Stimulated activated CD4-positive, alpha-beta T cell treated with anti-CD3 and anti-CD28 coated beads, Interleukin-1b, Interleukin-23, amount 100 ng/mL, for 48 hours (primary cell): ENCODE measurements at regions not wholly inside any gene's neighbourhood (a gene's known extent, or its start where the extent isn't known, plus 50 kb on each side); places are given as distances from the start of the nearest gene placed in this dataset.
"Not testable (repeated sequence)": the region's sequence is repeated elsewhere in the genome, so short reads cannot be mapped to it uniquely, and the experiment has no call there.

Source experiments
- DNase-seq: peaks from one replicate; pipeline ENCODE4 v3.0.0-alpha.2; 2020

GRCh38 chr10:35958609-35959008, 316.5 kb upstream of the FZD8 start:
- DNase-seq, result not testable (repeated sequence)

GRCh38 chr10:35950701-35951100, 308.6 kb upstream of the FZD8 start:
- no peak for DNase-seq

DNA sequence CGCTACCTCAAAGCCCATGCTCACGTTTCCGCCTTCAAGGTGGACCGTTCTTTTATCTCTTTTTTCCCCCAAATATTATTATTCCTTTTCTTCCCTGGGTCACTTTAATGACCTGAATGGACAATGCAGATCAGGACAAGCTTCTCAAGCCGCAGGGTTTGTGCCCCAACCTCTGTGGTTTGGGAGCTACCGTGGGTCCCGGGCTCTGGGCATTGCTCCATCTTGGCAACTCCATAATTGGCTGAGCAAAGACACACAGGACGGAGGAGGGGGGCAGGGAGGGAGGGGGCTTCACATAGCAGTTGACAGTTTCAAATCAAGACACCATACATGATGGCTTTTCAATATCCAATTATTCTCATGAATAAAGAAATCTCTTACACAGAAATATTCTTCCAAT, 308.1 kb upstream of the FZD8 start:
- no peak for DNase-seq

GRCh38 chr10:35949811-35950211, 307.7 kb upstream of the FZD8 start:
- no peak for DNase-seq

DNA sequence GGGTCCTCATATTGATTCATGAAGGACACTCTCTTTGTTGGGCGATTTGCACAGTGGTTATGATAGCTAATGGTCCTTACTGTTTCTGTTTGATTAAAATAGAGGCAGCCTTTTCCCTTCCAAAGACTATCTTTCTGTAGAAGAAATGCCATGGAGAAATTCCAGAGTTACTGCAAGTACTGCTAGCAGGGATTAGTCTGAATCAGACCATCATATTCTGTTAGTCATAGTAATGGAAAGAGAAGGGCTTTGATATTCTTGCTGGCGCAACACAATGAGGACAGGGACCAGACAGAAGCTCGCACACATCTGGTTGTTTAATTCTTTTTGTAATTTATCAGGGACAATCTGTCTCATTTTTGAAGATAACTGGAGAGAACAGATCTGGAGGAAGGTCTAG, 304.5 kb upstream of the FZD8 start:
- no peak for DNase-seq

- no peak for DNase-seq
These were observed 300.0 kb upstream of the FZD8 start for GRCh38 chr10:35942057-35942456.

DNA sequence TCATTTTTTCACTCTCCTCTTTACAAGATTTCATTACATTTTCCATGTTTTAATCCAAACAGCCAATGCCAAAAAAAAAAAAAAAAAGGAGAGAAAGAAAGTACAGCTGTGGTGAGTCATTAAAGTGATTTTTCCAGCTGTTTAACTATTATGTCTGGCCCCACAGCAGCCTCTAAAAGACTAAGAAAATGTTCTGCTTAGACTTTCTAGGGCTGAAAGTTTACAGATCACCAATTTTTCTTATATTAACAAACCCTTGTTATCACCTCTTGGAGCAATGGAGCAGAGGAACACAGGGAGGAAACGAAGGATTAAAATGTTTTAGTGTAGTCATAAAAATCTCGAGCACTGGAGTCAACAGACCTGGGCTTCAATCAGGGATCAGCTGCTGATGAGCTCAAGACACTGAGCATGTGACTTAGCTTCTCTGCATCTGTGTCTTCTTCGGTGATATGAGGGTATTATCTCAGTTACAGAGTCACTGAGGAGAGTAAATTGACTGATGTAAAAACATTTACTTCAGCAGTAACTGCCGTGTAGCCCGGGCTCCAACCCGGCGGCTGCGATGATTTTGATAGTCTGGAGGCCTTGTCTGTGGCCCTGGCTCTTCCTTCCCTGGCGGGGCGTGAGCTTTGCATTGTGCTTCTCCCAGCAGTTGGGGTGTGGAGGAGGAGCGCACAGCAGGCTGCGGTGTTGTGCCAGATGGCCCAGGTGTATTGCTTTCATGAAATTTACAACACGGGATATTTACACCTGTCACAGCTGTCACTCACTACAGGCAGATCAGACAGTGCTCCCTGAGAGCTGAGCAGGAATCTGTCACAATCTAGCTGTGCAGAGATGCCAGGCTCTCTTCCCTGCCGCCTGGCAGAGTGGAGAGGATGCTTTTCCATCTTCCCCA, 298.3 kb upstream of the FZD8 start:
- DNase-seq, result no peak

GRCh38 chr10:35938160-35938559, 296.1 kb upstream of the FZD8 start:
- DNase-seq, result no peak

GRCh38 chr10:35937546-35937945, 295.4 kb upstream of the FZD8 start:
- no peak for DNase-seq

DNA sequence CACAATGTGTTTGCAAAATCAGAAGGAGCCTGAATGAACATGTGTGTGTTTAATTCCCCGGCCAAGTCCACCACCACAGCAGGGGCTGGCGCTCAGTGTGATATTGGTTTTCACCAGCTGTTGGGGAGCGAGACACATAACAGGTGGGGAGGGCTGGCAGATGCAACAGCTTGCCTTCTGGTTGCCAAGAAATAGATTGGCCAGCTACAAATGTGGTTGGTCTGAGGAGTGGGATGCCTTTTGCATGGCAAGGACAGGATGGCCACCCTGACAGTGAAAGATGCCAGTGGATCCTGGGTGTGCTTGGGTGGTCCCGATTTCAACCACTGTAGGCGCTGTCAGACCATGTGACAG, 292.5 kb upstream of the FZD8 start:
- no peak for DNase-seq

- DNase-seq, result no peak
These were observed 292.0 kb upstream of the FZD8 start for GRCh38 chr10:35933940-35934641.

DNA sequence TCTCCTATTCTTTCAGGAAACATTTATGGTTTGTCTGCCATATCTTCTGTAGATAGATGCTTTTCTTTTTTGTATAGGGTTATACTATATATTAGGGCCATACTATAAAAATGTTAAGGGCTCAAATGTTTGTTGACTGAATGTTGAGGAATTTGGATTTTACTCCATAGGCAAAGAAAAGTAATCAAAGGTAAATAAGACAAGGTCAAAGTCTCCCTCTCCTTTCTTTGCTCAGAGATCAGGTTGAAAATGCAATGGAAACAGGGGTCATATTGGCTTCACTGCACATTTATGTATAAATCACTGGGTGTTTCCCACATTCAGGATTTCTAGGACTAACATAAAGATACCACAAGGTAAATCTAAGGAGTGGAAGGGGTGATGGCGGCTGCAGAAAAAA, 291.4 kb upstream of the FZD8 start:
- DNase-seq, result no peak

GRCh38 chr10:35929962-35930361, 287.9 kb upstream of the FZD8 start:
- DNase-seq, result not testable (repeated sequence)

- no peak for DNase-seq
These were observed 286.7 kb upstream of the FZD8 start for GRCh38 chr10:35928748-35929147.

DNA sequence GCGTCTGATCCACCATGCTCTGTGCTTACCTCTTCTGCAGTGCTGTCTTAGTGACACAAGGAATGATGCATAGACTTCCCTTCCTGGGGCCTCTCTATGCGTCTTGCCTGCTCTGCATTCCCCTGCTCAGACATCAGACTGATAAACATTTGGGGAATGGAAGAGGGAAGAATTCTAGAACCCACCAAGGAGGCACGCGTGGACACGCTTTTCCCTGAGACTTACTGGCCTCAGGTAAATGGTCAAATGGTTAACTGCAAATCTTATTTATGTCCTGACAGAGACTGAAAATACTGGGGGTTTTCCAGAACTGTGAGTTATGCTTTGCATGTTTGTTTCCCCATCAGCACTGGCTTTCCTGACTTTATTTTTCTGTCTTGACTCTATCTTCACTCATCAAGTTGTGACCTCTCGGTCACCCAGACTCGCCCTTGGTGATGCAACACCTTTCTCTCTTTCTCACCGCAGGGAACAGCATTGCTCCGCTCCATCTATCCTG, 285.9 kb upstream of the FZD8 start:
- no peak for DNase-seq

- DNase-seq, result no peak
These were observed 285.2 kb upstream of the FZD8 start for GRCh38 chr10:35927341-35927740.

DNA sequence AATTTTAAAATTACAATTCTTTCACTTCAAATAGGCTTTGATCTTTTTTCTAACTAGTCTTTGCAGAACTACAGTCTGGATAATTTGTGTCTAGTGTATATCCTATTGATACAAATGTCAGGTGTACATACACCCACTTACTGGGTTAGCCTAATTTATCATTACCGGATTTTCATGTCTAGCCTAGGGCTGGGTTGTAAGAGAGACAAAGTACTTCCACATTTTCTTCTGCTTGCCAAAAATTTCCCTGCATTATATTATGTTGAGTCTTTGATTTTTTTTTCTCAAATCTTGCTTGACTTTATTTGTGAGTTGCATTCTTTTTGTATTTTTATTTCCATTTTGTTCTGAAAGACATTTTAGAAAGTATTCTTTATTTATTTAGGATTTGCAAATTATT, 284.8 kb upstream of the FZD8 start:
- DNase-seq, result no peak

DNA sequence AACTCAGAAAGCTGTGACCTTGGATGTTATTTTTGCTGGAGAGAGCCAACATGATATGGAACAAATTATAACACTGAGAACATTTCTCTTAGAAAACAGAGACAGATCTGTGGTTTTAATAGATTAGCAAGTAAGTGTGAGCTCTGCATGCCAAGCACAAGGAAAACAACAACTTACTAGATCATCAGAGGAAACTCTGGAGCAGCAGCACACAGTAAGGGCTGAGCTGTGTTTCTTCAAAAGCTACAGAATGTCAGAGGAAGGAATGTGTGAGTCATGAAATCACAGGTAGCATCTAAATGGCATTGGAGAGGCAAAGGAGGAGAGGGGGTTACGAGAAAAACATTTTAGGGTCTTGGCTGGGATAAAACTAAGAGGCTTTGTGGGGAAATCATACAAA, 283.4 kb upstream of the FZD8 start:
- DNase-seq, result no peak

- no peak for DNase-seq
These were observed 282.7 kb upstream of the FZD8 start for GRCh38 chr10:35924759-35925158.

GRCh38 chr10:35922876-35923600, 280.9 kb upstream of the FZD8 start:
- no peak for DNase-seq

DNA sequence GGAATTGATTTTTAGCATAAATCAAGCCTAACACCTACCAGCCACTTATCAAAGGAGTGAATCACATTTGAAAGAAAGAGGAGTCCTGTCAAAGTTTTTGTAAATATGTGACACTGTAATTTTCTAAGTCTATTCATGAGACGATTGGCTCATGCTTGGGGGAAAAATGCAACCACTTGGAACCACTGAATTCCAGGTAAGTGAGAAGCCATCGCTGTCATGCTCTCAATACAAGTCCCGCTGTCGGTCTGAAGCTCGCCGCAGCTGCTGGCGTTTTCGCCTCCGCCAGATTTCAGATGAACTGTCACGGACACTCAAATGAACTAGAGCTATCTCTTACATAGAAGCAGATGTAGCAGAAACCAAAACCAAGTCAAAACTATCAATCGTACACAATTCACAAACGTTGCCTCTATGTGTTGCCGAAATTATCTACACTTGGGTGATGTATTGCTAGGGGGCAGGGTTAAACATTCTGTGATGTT, 279.8 kb upstream of the FZD8 start:
- no peak for DNase-seq

DNA sequence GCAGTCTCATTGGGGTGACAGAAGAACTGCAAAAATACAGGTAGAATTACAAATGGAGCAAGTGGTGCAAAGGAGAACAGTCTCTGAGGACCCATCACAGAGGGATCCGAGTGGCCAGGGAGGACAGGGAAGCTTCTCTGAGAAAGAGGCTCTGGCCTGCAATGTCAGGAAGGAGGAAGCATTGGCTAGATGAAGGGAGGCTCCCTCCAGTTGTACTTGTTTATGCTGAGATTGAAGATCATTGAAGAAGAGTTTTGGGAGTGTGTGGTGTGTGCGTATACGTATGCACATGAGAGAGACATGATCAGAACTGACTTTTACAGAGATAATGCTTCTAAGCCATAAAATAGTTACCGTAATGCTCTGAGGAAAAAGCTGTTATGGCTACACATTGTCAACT, 274.7 kb upstream of the FZD8 start:
- DNase-seq, result no peak

DNA sequence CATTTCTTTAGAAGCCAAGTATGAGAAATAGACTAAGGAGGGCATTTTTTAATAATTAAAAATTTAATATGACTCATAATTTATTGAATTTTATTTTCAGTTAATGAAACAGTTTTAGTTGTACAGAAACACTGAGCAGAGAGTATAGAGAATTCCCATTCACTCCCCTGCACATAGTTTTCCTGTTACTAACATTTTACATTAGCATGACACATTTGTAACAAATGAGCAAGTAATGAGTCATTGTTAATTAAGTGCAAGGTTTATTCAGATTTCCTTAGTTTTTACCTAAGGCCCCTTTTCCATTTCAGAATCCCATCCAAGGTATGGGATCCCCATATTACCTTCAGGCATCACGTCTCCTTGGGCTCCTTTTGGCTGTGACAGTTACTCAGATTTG, 271.5 kb upstream of the FZD8 start:
- DNase-seq, result no peak
